ENCODE measurements at regions not wholly inside any gene's neighbourhood (a gene's known extent, or its start where the extent isn't known, plus 50 kb on each side); places are given as distances from the start of the nearest gene placed in this dataset.

DNA sequence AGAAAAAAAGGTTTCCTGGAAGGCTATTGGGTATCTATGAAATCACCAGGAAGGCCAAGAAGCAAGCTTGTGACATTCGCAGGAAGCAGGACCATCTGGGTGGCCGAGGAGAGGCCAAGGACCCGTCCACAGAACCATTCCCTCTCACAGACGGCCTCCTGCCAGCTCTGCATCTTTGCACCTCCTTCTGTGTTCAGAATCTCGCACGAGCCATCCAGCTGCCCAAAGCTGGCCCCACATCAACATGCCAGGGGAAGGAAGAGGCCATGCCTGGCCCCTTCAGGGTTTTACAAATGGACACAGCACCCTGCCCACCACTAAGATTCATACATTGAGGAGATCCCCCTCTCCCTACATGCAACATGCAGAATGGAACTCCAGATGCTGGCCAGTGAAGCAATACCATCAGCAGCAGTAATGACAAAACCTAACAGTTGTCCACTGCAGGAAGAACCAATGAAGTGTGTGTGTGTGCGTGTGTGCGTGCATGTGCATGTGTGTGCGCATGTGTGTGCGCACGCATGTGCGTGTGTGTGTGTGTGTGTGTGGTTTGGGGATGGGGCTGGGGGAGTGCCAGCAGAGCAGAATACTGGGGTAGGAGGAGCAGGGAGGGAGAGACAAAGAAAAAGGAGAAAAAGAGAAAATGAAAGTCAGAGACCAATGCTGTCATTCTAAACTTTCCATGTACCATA lies 184.2 kb upstream of the FOXQ1 start:
- TF ChIP-seq GABPA (IDR thresholded peaks at IDR 0.05; ENCODE audit: low read depth) (no peak), SPI1 (IDR thresholded peaks at IDR 0.05; ENCODE audit: borderline replicate concordance, low read depth) (no peak), POLR2AphosphoS5 (IDR thresholded peaks at IDR 0.05; ENCODE audit: low read depth) (no peak)
- TF ChIP-seq, protein P1, sequence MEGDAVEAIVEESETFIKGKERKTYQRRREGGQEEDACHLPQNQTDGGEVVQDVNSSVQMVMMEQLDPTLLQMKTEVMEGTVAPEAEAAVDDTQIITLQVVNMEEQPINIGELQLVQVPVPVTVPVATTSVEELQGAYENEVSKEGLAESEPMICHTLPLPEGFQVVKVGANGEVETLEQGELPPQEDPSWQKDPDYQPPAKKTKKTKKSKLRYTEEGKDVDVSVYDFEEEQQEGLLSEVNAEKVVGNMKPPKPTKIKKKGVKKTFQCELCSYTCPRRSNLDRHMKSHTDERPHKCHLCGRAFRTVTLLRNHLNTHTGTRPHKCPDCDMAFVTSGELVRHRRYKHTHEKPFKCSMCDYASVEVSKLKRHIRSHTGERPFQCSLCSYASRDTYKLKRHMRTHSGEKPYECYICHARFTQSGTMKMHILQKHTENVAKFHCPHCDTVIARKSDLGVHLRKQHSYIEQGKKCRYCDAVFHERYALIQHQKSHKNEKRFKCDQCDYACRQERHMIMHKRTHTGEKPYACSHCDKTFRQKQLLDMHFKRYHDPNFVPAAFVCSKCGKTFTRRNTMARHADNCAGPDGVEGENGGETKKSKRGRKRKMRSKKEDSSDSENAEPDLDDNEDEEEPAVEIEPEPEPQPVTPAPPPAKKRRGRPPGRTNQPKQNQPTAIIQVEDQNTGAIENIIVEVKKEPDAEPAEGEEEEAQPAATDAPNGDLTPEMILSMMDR (IDR thresholded peaks at IDR 0.05; ENCODE audit: insufficient read depth, low read length) = no peak
- TF ChIP-seq, protein P2, sequence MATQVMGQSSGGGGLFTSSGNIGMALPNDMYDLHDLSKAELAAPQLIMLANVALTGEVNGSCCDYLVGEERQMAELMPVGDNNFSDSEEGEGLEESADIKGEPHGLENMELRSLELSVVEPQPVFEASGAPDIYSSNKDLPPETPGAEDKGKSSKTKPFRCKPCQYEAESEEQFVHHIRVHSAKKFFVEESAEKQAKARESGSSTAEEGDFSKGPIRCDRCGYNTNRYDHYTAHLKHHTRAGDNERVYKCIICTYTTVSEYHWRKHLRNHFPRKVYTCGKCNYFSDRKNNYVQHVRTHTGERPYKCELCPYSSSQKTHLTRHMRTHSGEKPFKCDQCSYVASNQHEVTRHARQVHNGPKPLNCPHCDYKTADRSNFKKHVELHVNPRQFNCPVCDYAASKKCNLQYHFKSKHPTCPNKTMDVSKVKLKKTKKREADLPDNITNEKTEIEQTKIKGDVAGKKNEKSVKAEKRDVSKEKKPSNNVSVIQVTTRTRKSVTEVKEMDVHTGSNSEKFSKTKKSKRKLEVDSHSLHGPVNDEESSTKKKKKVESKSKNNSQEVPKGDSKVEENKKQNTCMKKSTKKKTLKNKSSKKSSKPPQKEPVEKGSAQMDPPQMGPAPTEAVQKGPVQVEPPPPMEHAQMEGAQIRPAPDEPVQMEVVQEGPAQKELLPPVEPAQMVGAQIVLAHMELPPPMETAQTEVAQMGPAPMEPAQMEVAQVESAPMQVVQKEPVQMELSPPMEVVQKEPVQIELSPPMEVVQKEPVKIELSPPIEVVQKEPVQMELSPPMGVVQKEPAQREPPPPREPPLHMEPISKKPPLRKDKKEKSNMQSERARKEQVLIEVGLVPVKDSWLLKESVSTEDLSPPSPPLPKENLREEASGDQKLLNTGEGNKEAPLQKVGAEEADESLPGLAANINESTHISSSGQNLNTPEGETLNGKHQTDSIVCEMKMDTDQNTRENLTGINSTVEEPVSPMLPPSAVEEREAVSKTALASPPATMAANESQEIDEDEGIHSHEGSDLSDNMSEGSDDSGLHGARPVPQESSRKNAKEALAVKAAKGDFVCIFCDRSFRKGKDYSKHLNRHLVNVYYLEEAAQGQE (IDR thresholded peaks at IDR 0.05; ENCODE audit: insufficient replicate concordance, low read depth) = no peak
- Histone ChIP-seq H3K27ac (replicated peaks) (no peak overlapping the region), H3K4me3 (replicated peaks; ENCODE audit: insufficient read depth, low read length) (no peak overlapping the region), H3K27me3 (ENCODE audit: insufficient read depth, poor library complexity, severe bottlenecking) (no peaks in the 10 kb centered on the region)
- DNase-seq (ENCODE audit: low read depth in 1 of 2, low spot score in 1 of 2) = no peak

DNA sequence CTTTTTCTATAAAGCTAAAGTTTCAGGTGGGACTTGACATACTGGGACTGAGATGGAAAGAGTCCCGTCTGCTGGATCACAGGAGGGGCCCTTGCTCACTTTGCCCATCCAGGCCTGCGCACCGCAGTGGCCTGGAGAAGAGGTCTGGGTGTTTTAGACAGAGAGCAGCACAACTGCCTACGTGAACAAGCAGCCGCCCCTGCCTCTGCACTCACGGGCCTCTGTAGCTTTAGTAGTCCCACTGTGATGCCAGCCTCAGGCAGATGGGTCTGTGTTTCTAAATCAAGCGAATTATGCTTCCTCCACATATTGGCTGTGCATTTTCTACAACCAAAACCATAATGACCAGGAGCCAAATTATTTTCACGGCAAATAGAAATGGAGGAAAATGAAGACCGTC lies 184.8 kb upstream of the FOXQ1 start:
- Histone ChIP-seq H3K4me3 (replicated peaks; ENCODE audit: insufficient read depth, low read length) (no peak overlapping the region), H3K27me3 (ENCODE audit: insufficient read depth, poor library complexity, severe bottlenecking) (no peaks in the 10 kb centered on the region), H3K27ac (replicated peaks) (no peak overlapping the region)
- DNase-seq (ENCODE audit: low read depth in 1 of 2, low spot score in 1 of 2) = no peak
- no peak for TF ChIP-seq GABPA (IDR thresholded peaks at IDR 0.05; ENCODE audit: low read depth)
- TF ChIP-seq POLR2AphosphoS5 (IDR thresholded peaks at IDR 0.05; ENCODE audit: low read depth) = no peak
- TF ChIP-seq, protein P1 (IDR thresholded peaks at IDR 0.05; ENCODE audit: insufficient read depth, low read length) = no peak
- TF ChIP-seq, protein P2 (IDR thresholded peaks at IDR 0.05; ENCODE audit: insufficient replicate concordance, low read depth) = no peak
- no peak for TF ChIP-seq SPI1 (IDR thresholded peaks at IDR 0.05; ENCODE audit: borderline replicate concordance, low read depth)

DNA sequence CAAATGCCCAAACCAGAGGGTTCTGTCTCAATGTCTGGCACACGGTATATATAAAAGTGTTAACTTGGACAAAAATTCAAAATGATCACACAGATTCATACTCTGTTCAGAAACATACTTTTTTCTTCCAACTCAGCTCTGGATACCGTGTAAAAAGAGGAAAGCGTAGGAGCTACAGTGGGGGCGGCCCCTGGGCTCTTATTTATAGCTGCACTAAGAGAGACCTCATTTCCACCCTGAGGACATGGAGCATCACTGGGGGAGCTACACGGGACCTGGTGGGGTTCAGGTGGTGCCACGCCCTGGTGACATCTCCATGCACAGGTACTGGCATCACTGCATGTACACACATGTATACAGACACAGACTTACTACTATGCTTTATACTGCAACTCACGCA lies 185.9 kb upstream of the FOXQ1 start:
- TF ChIP-seq, protein P1 (IDR thresholded peaks at IDR 0.05; ENCODE audit: insufficient read depth, low read length) = no peak
- TF ChIP-seq SPI1 (IDR thresholded peaks at IDR 0.05; ENCODE audit: borderline replicate concordance, low read depth) (no peak), POLR2AphosphoS5 (IDR thresholded peaks at IDR 0.05; ENCODE audit: low read depth) (no peak), GABPA (IDR thresholded peaks at IDR 0.05; ENCODE audit: low read depth) (no peak)
- TF ChIP-seq, protein P2 (IDR thresholded peaks at IDR 0.05; ENCODE audit: insufficient replicate concordance, low read depth) = no peak

More for the DNA sequence above, 185.9 kb upstream of the FOXQ1 start:
- no peaks in the 10 kb centered on the region for H3K27me3 ChIP-seq (ENCODE audit: insufficient read depth, poor library complexity, severe bottlenecking)
- H3K27ac ChIP-seq (replicated peaks) = no peak overlapping the region
- no peak overlapping the region for H3K4me3 ChIP-seq (replicated peaks; ENCODE audit: insufficient read depth, low read length)
- DNase-seq (ENCODE audit: low read depth in 1 of 2, low spot score in 1 of 2) = no peak

All from HL-60 (cell line).